H9 (cell line): ENCODE measurements at regions not wholly inside any gene's neighbourhood (a gene's known extent, or its start where the extent isn't known, plus 50 kb on each side); places are given as distances from the start of the nearest gene placed in this dataset.

Source experiments
- DNase-seq: peaks from one replicate; pipeline ENCODE4 v3.0.0-alpha.2; 2017
- H2AFZ ChIP-seq: one replicate; pipeline ENCODE4 v1.6.1; 2013; ENCODE audit warnings: mild to moderate bottlenecking, low read length, control low read depth, moderate library complexity
- H2AK5ac ChIP-seq: 2 replicates; pipeline ENCODE4 v1.6.1; 2013; ENCODE audit warnings: low read length, control low read depth, mixed read lengths; ENCODE audit not compliant: insufficient read length
- H2BK120ac ChIP-seq: one replicate; pipeline ENCODE4 v1.6.1; 2013; ENCODE audit warnings: low read depth, mild to moderate bottlenecking, low read length, control low read depth, inconsistent platforms; ENCODE audit not compliant: poor library complexity, severe bottlenecking
- H2BK12ac ChIP-seq: 2 replicates; pipeline ENCODE4 v1.6.1; 2013; ENCODE audit warnings: low read length, control low read depth, mixed read lengths, low read depth; ENCODE audit not compliant: insufficient read length
- H2BK15ac ChIP-seq: 2 replicates; pipeline ENCODE4 v1.6.1; 2013; ENCODE audit warnings: low read depth, low read length, control low read depth
- H2BK20ac ChIP-seq: one replicate; pipeline ENCODE4 v1.6.1; 2013; ENCODE audit warnings: low read depth, mild to moderate bottlenecking, low read length, control low read depth, inconsistent platforms; ENCODE audit not compliant: poor library complexity, severe bottlenecking
- H2BK5ac ChIP-seq: 2 replicates; pipeline ENCODE4 v1.6.1; 2013; ENCODE audit warnings: low read length, control low read depth, mixed read lengths; ENCODE audit not compliant: insufficient read length
- H3K14ac ChIP-seq: 2 replicates; pipeline ENCODE4 v1.6.1; 2013; ENCODE audit warnings: low read length, control low read depth; ENCODE audit not compliant: insufficient read depth
- H3K18ac ChIP-seq: 2 replicates; pipeline ENCODE4 v1.6.1; 2013; ENCODE audit warnings: low read depth, mild to moderate bottlenecking, mixed read lengths, low read length, control low read depth; ENCODE audit not compliant: insufficient read length
- H3K23ac ChIP-seq: 2 replicates; pipeline ENCODE4 v1.6.1; 2013; ENCODE audit warnings: low read length, control low read depth, mixed read lengths, low read depth; ENCODE audit not compliant: insufficient read length
- H3K23me2 ChIP-seq: 2 replicates; pipeline ENCODE4 v1.6.1; 2013; ENCODE audit warnings: low read depth, mild to moderate bottlenecking, mixed read lengths, low read length, control low read depth; ENCODE audit not compliant: insufficient read length, poor library complexity, severe bottlenecking
- H3K27ac ChIP-seq: 2 replicates; pipeline ENCODE4 v1.5.1; 2013; ENCODE audit warnings: low read length, control low read depth, mixed read lengths, low read depth; ENCODE audit not compliant: insufficient read length
- H3K27me3 ChIP-seq: 2 replicates; pipeline ENCODE4 v1.6.1; 2013; ENCODE audit warnings: low read length, control low read depth, inconsistent platforms; ENCODE audit not compliant: insufficient read depth
- H3K4ac ChIP-seq: 2 replicates; pipeline ENCODE4 v1.6.1; 2013; ENCODE audit warnings: low read depth, mild to moderate bottlenecking, control low read depth, inconsistent platforms, low read length, moderate library complexity
- H3K4me1 ChIP-seq: 2 replicates; pipeline ENCODE4 v1.6.1; 2013; ENCODE audit warnings: low read length, control low read depth, inconsistent platforms; ENCODE audit not compliant: insufficient read depth
- H3K4me2 ChIP-seq: 2 replicates; pipeline ENCODE4 v1.6.1; 2013; ENCODE audit warnings: low read length, control low read depth, mixed read lengths; ENCODE audit not compliant: insufficient read length, insufficient read depth
- H3K56ac ChIP-seq: 2 replicates; pipeline ENCODE4 v1.6.1; 2013; ENCODE audit warnings: low read depth, mild to moderate bottlenecking, mixed read lengths, low read length, control low read depth; ENCODE audit not compliant: insufficient read length
- H3K79me1 ChIP-seq: 2 replicates; pipeline ENCODE4 v1.6.1; 2013; ENCODE audit warnings: low read depth, mild to moderate bottlenecking, moderate library complexity, low read length, control low read depth, inconsistent platforms; ENCODE audit not compliant: insufficient read depth, poor library complexity, severe bottlenecking
- H3K79me2 ChIP-seq: 2 replicates; pipeline ENCODE4 v1.6.1; 2013; ENCODE audit warnings: low read length, control low read depth, inconsistent platforms; ENCODE audit not compliant: insufficient read depth
- H3K9ac ChIP-seq: 2 replicates; pipeline ENCODE4 v1.6.1; 2013; ENCODE audit warnings: low read length, control low read depth, mixed read lengths; ENCODE audit not compliant: insufficient read length; ENCODE audit errors: extremely low read depth
- H3K9me3 ChIP-seq: one replicate; pipeline ENCODE4 v1.6.1; 2013; ENCODE audit warnings: low read depth, low read length, inconsistent platforms; ENCODE audit not compliant: control insufficient read depth
- H3T11ph ChIP-seq: one replicate; pipeline ENCODE4 v1.6.1; 2013; ENCODE audit warnings: mild to moderate bottlenecking, low read length, control low read depth, inconsistent platforms
- H4K20me1 ChIP-seq: one replicate; pipeline ENCODE4 v1.6.1; 2013; ENCODE audit not compliant: control insufficient read depth, insufficient read length, insufficient read depth
- H4K5ac ChIP-seq: 2 replicates; pipeline ENCODE4 v1.6.1; 2013; ENCODE audit warnings: low read depth, mild to moderate bottlenecking, mixed read lengths, low read length, control low read depth; ENCODE audit not compliant: insufficient read length
- H4K8ac ChIP-seq: replicated peaks from 2 replicates; pipeline ENCODE4 v1.6.1; 2013; ENCODE audit warnings: low read length, control low read depth, mixed read lengths, low read depth; ENCODE audit not compliant: insufficient read length
- H4K91ac ChIP-seq: 2 replicates; pipeline ENCODE4 v1.6.1; 2013; ENCODE audit warnings: low read depth, mild to moderate bottlenecking, moderate library complexity, mixed read lengths, low read length, control low read depth; ENCODE audit not compliant: insufficient read length
- H3K27ac Mint-ChIP-seq, 3 experiments: 2 replicates in 2 of 3; 3 replicates in 1 of 3; pipeline ENCODE4 v1.8.0; 2020 to 2021; ENCODE audit warnings: mixed read lengths in 3 of 3, mild to moderate bottlenecking in 1 of 3, moderate library complexity in 1 of 3
- H3K27me3 Mint-ChIP-seq: 2 replicates; pipeline ENCODE4 v1.8.0; 2021; ENCODE audit warnings: low read depth, mild to moderate bottlenecking, moderate library complexity, mixed read lengths
- H3K36me3 Mint-ChIP-seq, 3 experiments: 2 replicates in 2 of 3; 3 replicates in 1 of 3; pipeline ENCODE4 v1.8.0; 2020 to 2021; ENCODE audit warnings: low read depth in 3 of 3, mixed read lengths in 3 of 3; ENCODE audit not compliant: insufficient read depth in 1 of 3
- H3K4me1 Mint-ChIP-seq, 2 experiments: 2 replicates each; pipeline ENCODE4 v1.8.0; 2020; ENCODE audit warnings: mixed read lengths in 2 of 2
- H3K4me3 Mint-ChIP-seq, 2 experiments: 2 replicates in 1 of 2; 3 replicates in 1 of 2; pipeline ENCODE4 v1.8.0; 2020 to 2021; ENCODE audit warnings: mild to moderate bottlenecking in 2 of 2, mixed read lengths in 2 of 2, moderate library complexity in 1 of 2
- H3K9me3 Mint-ChIP-seq, 2 experiments: 2 replicates in 1 of 2; 3 replicates in 1 of 2; pipeline ENCODE4 v1.8.0; 2020; ENCODE audit warnings: mild to moderate bottlenecking in 2 of 2, mixed read lengths in 2 of 2, moderate library complexity in 1 of 2
- CTCF ChIP-seq: fragments of 200-600 bp; sonication (generic); conservative IDR thresholded peaks from 3 replicates; pipeline ENCODE4 v1.8.0; 2021; ENCODE audit warnings: antibody characterized with exemption, mild to moderate bottlenecking
- WGBS: extraction: QIAGEN DNeasy Blood & Tissue Kit; methylation state at CpG from one replicate; pipeline ENCODE4 v1.1.7; 2013; ENCODE audit warnings: missing lambda C conversion rate, low lambda C conversion rate, mixed read lengths; ENCODE audit not compliant: insufficient read length; ENCODE audit errors: extremely low coverage; 5-methylcytosine and 5-hydroxymethylcytosine counted together

GRCh38 chr11:122226810-122227379 is 110.9 kb upstream of the BLID start:
- Histone ChIP-seq H3K79me1 (no peaks in the 10 kb centered on the region), H3K9ac (no peak overlapping the region), H3K4me2 (no peak overlapping the region), H3K4me1 (peaks cover 11% of the 10 kb centered on the region; the same call in 1 of the 2 replicates), H4K91ac (no peak overlapping the region), H3K27me3 (no peaks in the 10 kb centered on the region), H3K18ac (no peak overlapping the region), H3K79me2 (no peaks in the 10 kb centered on the region), H3K27ac (no peak overlapping the region), H2BK5ac (no peak overlapping the region), H3K4ac (no peak overlapping the region), H2AK5ac (no peak overlapping the region), H2AFZ (no peak overlapping the region), H3T11ph (no peak overlapping the region), H4K5ac (no peak overlapping the region), H3K9me3 (no peaks in the 10 kb centered on the region), H4K20me1 (no peaks in the 10 kb centered on the region), H2BK120ac (no peak overlapping the region), H3K56ac (no peak overlapping the region), H3K14ac (no peak overlapping the region), H2BK12ac (no peak overlapping the region), H2BK15ac (no peak overlapping the region), H3K23me2 (no peaks in the 10 kb centered on the region), H2BK20ac (no peak overlapping the region), H4K8ac (no peak overlapping the region), H3K23ac (no peak overlapping the region)
- no CpG with 5 or more reads among the region's 4 CpGs for WGBS
- Mint-ChIP-seq H3K36me3 (no peaks in the 10 kb centered on the region), H3K4me3 (no peak overlapping the region), H3K9me3 (no peaks in the 10 kb centered on the region), H3K4me1 (0 out of 4 replicates have a peak, but pooled peaks cover 0 to 4% of the 10 kb centered on the region in 2 experiments), H3K27ac (peak overlapping the region in 1 of 3 experiments; percentile 90; a peak in 1 of 7 replicates), H3K27me3 (no peaks in the 10 kb centered on the region)
- DNase-seq: no peak
- no peak for TF ChIP-seq CTCF
